ENCODE measurements at regions not wholly inside any gene's neighbourhood (a gene's known extent, or its start where the extent isn't known, plus 50 kb on each side); places are given as distances from the start of the nearest gene placed in this dataset.

- TF ChIP-seq CTCF (IDR thresholded peaks at IDR 0.05) (no peak), POLR2A (IDR thresholded peaks at IDR 0.05) (no peak)
These were observed 658.2 kb downstream of the GATA3 start for GRCh38 chr10:8712656-8713055.

All from esophagus squamous epithelium (tissue), 4 donors.